ENCODE measurements at regions not wholly inside any gene's neighbourhood (a gene's known extent, or its start where the extent isn't known, plus 50 kb on each side); places are given as distances from the start of the nearest gene placed in this dataset.

GRCh38 chr2:71889759-71890684 is 257.6 kb downstream of the CYP26B1 start:
- WGBS (ENCODE audit: insufficient coverage) = no CpG with 5 or more reads among the region's 5 CpGs
- H3K4me1 ChIP-seq (ENCODE audit: control insufficient read depth in 1 of 2, extremely low read depth in 1 of 2, insufficient read depth in 2 of 2, low read length in 2 of 2) = no peaks in the 10 kb centered on the region
- Mint-ChIP-seq H3K36me3 (no peaks in the 10 kb centered on the region), H3K9me3 (peaks cover 0 to 10% (median 0%) of the 10 kb centered on the region in 3 donors), H3K4me1 (no peaks in the 10 kb centered on the region), H3K27ac (no peak overlapping the region), H3K4me3 (no peak overlapping the region), H3K27me3 (peaks cover 4 to 5% of the 10 kb centered on the region in 2 donors)
- DNase-seq = no peak
- ChIA-PET CTCF (no interaction called here), POLR2A (interaction anchor here in 1 of 2 donors (0.6 kb wide), 1 partner anchor 761 kb away, joined by 4 read pairs; no protein-coding TSS in a partner anchor)
- H3K4me3 ChIP-seq (ENCODE audit: control insufficient read depth in 1 of 2, extremely low read depth in 1 of 2, low read length in 1 of 2) = no peak overlapping the region
- peaks cover 0 to 9% of the 10 kb centered on the region in 2 experiments for H3K27me3 ChIP-seq (replicated peaks in 1 of 2; ENCODE audit: control insufficient read depth in 2 of 2, extremely low read depth in 1 of 2, insufficient read depth in 2 of 2, low read length in 1 of 2)
- no peaks in the 10 kb centered on the region for H3K36me3 ChIP-seq (ENCODE audit: control insufficient read depth in 2 of 2, extremely low read depth in 1 of 2, insufficient read depth in 1 of 2, low read length in 1 of 2)
- H3K9me3 ChIP-seq = no peaks in the 10 kb centered on the region
- no peak for ATAC-seq (replicated peaks in 1 of 4)
- H3K27ac ChIP-seq (ENCODE audit: low read length) = no peak overlapping the region

- Histone ChIP-seq H3K36me3 (ENCODE audit: control insufficient read depth in 2 of 2, extremely low read depth in 1 of 2, insufficient read depth in 1 of 2, low read length in 1 of 2) (no peaks in the 10 kb centered on the region), H3K27me3 (replicated peaks in 1 of 2; ENCODE audit: control insufficient read depth in 2 of 2, extremely low read depth in 1 of 2, insufficient read depth in 2 of 2, low read length in 1 of 2) (peaks cover 0 to 9% of the 10 kb centered on the region in 2 experiments), H3K27ac (ENCODE audit: low read length) (no peak overlapping the region), H3K4me3 (ENCODE audit: control insufficient read depth in 1 of 2, extremely low read depth in 1 of 2, low read length in 1 of 2) (no peak overlapping the region), H3K9me3 (no peaks in the 10 kb centered on the region), H3K4me1 (ENCODE audit: control insufficient read depth in 1 of 2, extremely low read depth in 1 of 2, insufficient read depth in 2 of 2, low read length in 2 of 2) (no peaks in the 10 kb centered on the region)
- DNase-seq = no peak
- Mint-ChIP-seq H3K9me3 (peaks cover 0 to 10% (median 0%) of the 10 kb centered on the region in 3 donors), H3K36me3 (no peaks in the 10 kb centered on the region), H3K4me1 (no peaks in the 10 kb centered on the region), H3K4me3 (no peak overlapping the region), H3K27ac (no peak overlapping the region), H3K27me3 (peaks cover 4 to 5% of the 10 kb centered on the region in 2 donors)
- no peak for ATAC-seq (replicated peaks in 1 of 4)
- POLR2A ChIA-PET = no interaction called here
- CTCF ChIA-PET = interaction anchor here in 1 of 2 donors (0.7 kb wide), 1 partner anchor 502 kb away, joined by 6 read pairs; no protein-coding TSS in a partner anchor
- WGBS (ENCODE audit: insufficient coverage) = 71% methylated on average over 1 of the region's 4 CpGs
Measured at GRCh38 chr2:71888751-71889445, 258.8 kb downstream of the CYP26B1 start.

GRCh38 chr2:71887196-71887595 is 260.5 kb downstream of the CYP26B1 start:
- Mint-ChIP-seq H3K27ac (no peak overlapping the region), H3K36me3 (no peaks in the 10 kb centered on the region), H3K4me1 (no peaks in the 10 kb centered on the region), H3K27me3 (peaks cover 3 to 10% of the 10 kb centered on the region in 2 donors), H3K4me3 (no peak overlapping the region), H3K9me3 (peaks cover 0 to 10% (median 0%) of the 10 kb centered on the region in 3 donors)
- POLR2A ChIA-PET = no interaction called here
- DNase-seq (no peak), ATAC-seq (replicated peaks in 1 of 4) (no peak)
- H3K4me1 ChIP-seq (ENCODE audit: control insufficient read depth in 1 of 2, extremely low read depth in 1 of 2, insufficient read depth in 2 of 2, low read length in 2 of 2) = no peaks in the 10 kb centered on the region
- no peak overlapping the region for H3K4me3 ChIP-seq (ENCODE audit: control insufficient read depth in 1 of 2, extremely low read depth in 1 of 2, low read length in 1 of 2)
- no peak overlapping the region for H3K27ac ChIP-seq (ENCODE audit: low read length)
- no peaks in the 10 kb centered on the region for H3K36me3 ChIP-seq (ENCODE audit: control insufficient read depth in 2 of 2, extremely low read depth in 1 of 2, insufficient read depth in 1 of 2, low read length in 1 of 2)
- WGBS (ENCODE audit: insufficient coverage) = 71% methylated on average over 1 of the region's 4 CpGs
- H3K27me3 ChIP-seq (replicated peaks in 1 of 2; ENCODE audit: control insufficient read depth in 2 of 2, extremely low read depth in 1 of 2, insufficient read depth in 2 of 2, low read length in 1 of 2) = peaks cover 0 to 10% of the 10 kb centered on the region in 2 experiments
- H3K9me3 ChIP-seq = no peaks in the 10 kb centered on the region
- CTCF ChIA-PET = no interaction called here

- Mint-ChIP-seq H3K27me3 (peaks cover 0 to 10% of the 10 kb centered on the region in 2 donors), H3K9me3 (peaks cover 0 to 10% (median 0%) of the 10 kb centered on the region in 3 donors), H3K4me3 (no peak overlapping the region), H3K27ac (no peak overlapping the region), H3K36me3 (no peaks in the 10 kb centered on the region), H3K4me1 (no peaks in the 10 kb centered on the region)
- 57% methylated on average over 1 of the region's 1 CpG for whole genome bisulfite sequencing (ENCODE audit: insufficient coverage)
- no peak overlapping the region for H3K4me3 ChIP-seq (ENCODE audit: control insufficient read depth in 1 of 2, extremely low read depth in 1 of 2, low read length in 1 of 2)
- no peak overlapping the region for H3K27ac ChIP-seq (ENCODE audit: low read length)
- ChIA-PET CTCF (no interaction called here), POLR2A (no interaction called here)
- H3K27me3 ChIP-seq (replicated peaks in 1 of 2; ENCODE audit: control insufficient read depth in 2 of 2, extremely low read depth in 1 of 2, insufficient read depth in 2 of 2, low read length in 1 of 2) = peaks cover 0 to 11% of the 10 kb centered on the region in 2 experiments
- H3K9me3 ChIP-seq = no peaks in the 10 kb centered on the region
- H3K4me1 ChIP-seq (ENCODE audit: control insufficient read depth in 1 of 2, extremely low read depth in 1 of 2, insufficient read depth in 2 of 2, low read length in 2 of 2) = no peaks in the 10 kb centered on the region
- ATAC-seq (replicated peaks in 1 of 4) (no peak), DNase-seq (no peak)
- no peaks in the 10 kb centered on the region for H3K36me3 ChIP-seq (ENCODE audit: control insufficient read depth in 2 of 2, extremely low read depth in 1 of 2, insufficient read depth in 1 of 2, low read length in 1 of 2)
Measured at GRCh38 chr2:71886241-71886640, 261.4 kb downstream of the CYP26B1 start.

- no peaks in the 10 kb centered on the region for H3K4me1 ChIP-seq (ENCODE audit: control insufficient read depth in 1 of 2, extremely low read depth in 1 of 2, insufficient read depth in 2 of 2, low read length in 2 of 2)
- peaks cover 0 to 10% (median 0%) of the 10 kb centered on the region in 3 donors for H3K9me3 Mint-ChIP-seq
- ChIA-PET POLR2A (no interaction called here), CTCF (interaction anchor here in 1 of 2 donors (0.5 kb wide), 1 partner anchor 1695 kb away, joined by 7 read pairs; no protein-coding TSS in a partner anchor)
- H3K4me3 Mint-ChIP-seq = no peak overlapping the region
- no peak overlapping the region for H3K4me3 ChIP-seq (ENCODE audit: control insufficient read depth in 1 of 2, extremely low read depth in 1 of 2, low read length in 1 of 2)
- H3K4me1 Mint-ChIP-seq = no peaks in the 10 kb centered on the region
- ATAC-seq (replicated peaks in 1 of 4) = no peak
- H3K9me3 ChIP-seq = no peaks in the 10 kb centered on the region
- H3K27ac Mint-ChIP-seq = no peak overlapping the region
- WGBS (ENCODE audit: insufficient coverage) = 72% methylated on average over 3 of the region's 7 CpGs
- H3K27ac ChIP-seq (ENCODE audit: low read length) = no peak overlapping the region
- H3K27me3 ChIP-seq (replicated peaks in 1 of 2; ENCODE audit: control insufficient read depth in 2 of 2, extremely low read depth in 1 of 2, insufficient read depth in 2 of 2, low read length in 1 of 2) = peaks cover 0 to 18% of the 10 kb centered on the region in 2 experiments
- H3K36me3 Mint-ChIP-seq = no peaks in the 10 kb centered on the region
- DNase-seq = no peak
- no peaks in the 10 kb centered on the region for H3K36me3 ChIP-seq (ENCODE audit: control insufficient read depth in 2 of 2, extremely low read depth in 1 of 2, insufficient read depth in 1 of 2, low read length in 1 of 2)
- H3K27me3 Mint-ChIP-seq = peaks cover 0 to 10% of the 10 kb centered on the region in 2 donors
Measured at GRCh38 chr2:71884303-71885042, 263.2 kb downstream of the CYP26B1 start.

- Histone ChIP-seq H3K4me1 (ENCODE audit: control insufficient read depth in 1 of 2, extremely low read depth in 1 of 2, insufficient read depth in 2 of 2, low read length in 2 of 2) (no peaks in the 10 kb centered on the region), H3K27ac (ENCODE audit: low read length) (no peak overlapping the region), H3K36me3 (ENCODE audit: control insufficient read depth in 2 of 2, extremely low read depth in 1 of 2, insufficient read depth in 1 of 2, low read length in 1 of 2) (no peaks in the 10 kb centered on the region), H3K9me3 (no peaks in the 10 kb centered on the region), H3K27me3 (replicated peaks in 1 of 2; ENCODE audit: control insufficient read depth in 2 of 2, extremely low read depth in 1 of 2, insufficient read depth in 2 of 2, low read length in 1 of 2) (peaks cover 0 to 14% of the 10 kb centered on the region in 2 experiments), H3K4me3 (ENCODE audit: control insufficient read depth in 1 of 2, extremely low read depth in 1 of 2, low read length in 1 of 2) (no peak overlapping the region)
- Mint-ChIP-seq H3K27ac (no peak overlapping the region), H3K9me3 (peaks cover 0 to 7% (median 0%) of the 10 kb centered on the region in 3 donors), H3K36me3 (no peaks in the 10 kb centered on the region), H3K4me1 (no peaks in the 10 kb centered on the region), H3K4me3 (no peak overlapping the region), H3K27me3 (peaks cover 0 to 10% of the 10 kb centered on the region in 2 donors)
- 58% methylated on average over 6 of the region's 8 CpGs for WGBS (ENCODE audit: insufficient coverage)
- ChIA-PET POLR2A (no interaction called here), CTCF (no interaction called here)
- peak in 1 of 35 experiments; percentile 4 for DNase-seq
- no peak for ATAC-seq (replicated peaks in 1 of 4)
Measured at GRCh38 chr2:71882949-71883472, 264.7 kb downstream of the CYP26B1 start.

Data from T-cell (primary cell).